HG03469 (cell line): ENCODE measurements at regions not wholly inside any gene's neighbourhood (a gene's known extent, or its start where the extent isn't known, plus 50 kb on each side); places are given as distances from the start of the nearest gene placed in this dataset.
"Not testable (repeated sequence)": the region's sequence is repeated elsewhere in the genome, so short reads cannot be mapped to it uniquely, and the experiment has no call there.

Experiments used
- ATAC-seq: cut with Tn5 transposase; IDR thresholded peaks from one replicate; pipeline ENCODE4 v1.9.1; 2021; ENCODE audit warnings: mild to moderate bottlenecking, moderate library complexity, moderate number of reproducible peaks; ENCODE audit not compliant: unreplicated experiment

- no peak for ATAC-seq
Observed at GRCh38 chr4:147096667-147097604, 151.3 kb upstream of the TTC29 start.

GRCh38 chr4:147101678-147102077 lies 156.0 kb upstream of the TTC29 start:
- no peak for ATAC-seq

GRCh38 chr4:147102596-147102995 lies 156.9 kb upstream of the TTC29 start:
- no peak for ATAC-seq

GRCh38 chr4:147103403-147103946 lies 157.8 kb upstream of the TTC29 start:
- ATAC-seq: no peak

GRCh38 chr4:147104768-147105167 lies 159.1 kb upstream of the TTC29 start:
- ATAC-seq: no peak

- ATAC-seq: no peak
Observed at GRCh38 chr4:147108409-147108808, 162.7 kb upstream of the TTC29 start.

GRCh38 chr4:147109800-147110199 lies 164.1 kb upstream of the TTC29 start:
- no peak for ATAC-seq

- no peak for ATAC-seq
Observed at GRCh38 chr4:147110473-147111367, 165.1 kb upstream of the TTC29 start.

- ATAC-seq: not testable (repeated sequence)
Observed at GRCh38 chr4:147112196-147112595, 166.5 kb upstream of the TTC29 start.

GRCh38 chr4:147117431-147117830 lies 171.8 kb upstream of the TTC29 start:
- no peak for ATAC-seq

GRCh38 chr4:147118528-147118927 lies 172.9 kb upstream of the TTC29 start:
- ATAC-seq: no peak

- ATAC-seq: no peak
Observed at GRCh38 chr4:147122685-147123084, 177.0 kb upstream of the TTC29 start.

GRCh38 chr4:147123146-147123545 lies 177.5 kb upstream of the TTC29 start:
- no peak for ATAC-seq

GRCh38 chr4:147128787-147129186 lies 183.1 kb upstream of the TTC29 start:
- no peak for ATAC-seq

- no peak for ATAC-seq
Observed at GRCh38 chr4:147129687-147130086, 184.0 kb upstream of the TTC29 start.

- no peak for ATAC-seq
Observed at GRCh38 chr4:147134536-147135210, 189.0 kb upstream of the TTC29 start.

- no peak for ATAC-seq
Observed at GRCh38 chr4:147136310-147136709, 190.6 kb upstream of the TTC29 start.

GRCh38 chr4:147136751-147137150 lies 191.1 kb upstream of the TTC29 start:
- no peak for ATAC-seq

- no peak for ATAC-seq
Observed at GRCh38 chr4:147137280-147137679, 191.6 kb upstream of the TTC29 start.

GRCh38 chr4:147138171-147138570 lies 192.5 kb upstream of the TTC29 start:
- ATAC-seq: no peak
